ENCODE measurements at regions not wholly inside any gene's neighbourhood (a gene's known extent, or its start where the extent isn't known, plus 50 kb on each side); places are given as distances from the start of the nearest gene placed in this dataset.

DNA sequence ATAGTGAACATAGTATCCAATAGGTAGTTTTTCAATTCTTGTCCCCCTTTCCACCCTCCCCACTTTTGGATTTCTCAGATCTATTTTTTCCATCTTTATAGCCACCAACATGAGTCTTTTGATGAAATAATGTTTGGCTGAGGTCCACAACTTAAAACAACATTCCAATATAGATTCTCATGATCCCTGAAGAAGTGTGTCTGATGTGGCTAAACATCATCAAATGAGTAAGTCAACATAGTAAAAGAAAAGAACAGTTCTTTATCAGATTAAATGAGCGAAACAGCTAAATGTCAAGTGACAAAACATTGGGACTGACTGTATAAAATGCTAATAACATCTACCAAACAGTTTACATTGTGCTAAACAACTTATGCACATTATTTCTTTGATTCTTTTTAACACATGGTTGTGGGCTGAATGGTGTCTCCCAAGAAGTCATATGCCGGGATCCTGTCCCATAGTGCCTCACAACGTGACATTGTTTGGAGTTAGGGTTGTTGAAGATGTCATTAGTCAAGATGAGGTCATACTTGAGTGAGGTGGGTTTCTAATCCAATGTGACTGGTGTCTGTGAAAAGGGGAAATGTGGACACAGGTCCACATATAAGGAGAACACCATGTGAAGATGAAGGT, 453.6 kb downstream of the LTN1 start:
- no peak overlapping the region for H3K4me3 ChIP-seq (ENCODE audit: low read depth, low read length)
- no peak for DNase-seq
- Mint-ChIP-seq H3K36me3 (ENCODE audit: insufficient read depth, unreplicated experiment) (no peaks in the 10 kb centered on the region), H3K27ac (ENCODE audit: unreplicated experiment) (no peak overlapping the region), H3K27me3 (ENCODE audit: insufficient read depth, unreplicated experiment) (no peaks in the 10 kb centered on the region), H3K4me1 (ENCODE audit: low read depth, unreplicated experiment) (peaks cover 10% of the 10 kb centered on the region), H3K9me3 (ENCODE audit: unreplicated experiment) (peaks cover 10% of the 10 kb centered on the region), H3K4me3 (ENCODE audit: unreplicated experiment) (no peak overlapping the region)
- H3K27me3 ChIP-seq (replicated peaks; ENCODE audit: control insufficient read depth, insufficient read depth, low read length) = no peaks in the 10 kb centered on the region
- TF ChIP-seq, protein P1, sequence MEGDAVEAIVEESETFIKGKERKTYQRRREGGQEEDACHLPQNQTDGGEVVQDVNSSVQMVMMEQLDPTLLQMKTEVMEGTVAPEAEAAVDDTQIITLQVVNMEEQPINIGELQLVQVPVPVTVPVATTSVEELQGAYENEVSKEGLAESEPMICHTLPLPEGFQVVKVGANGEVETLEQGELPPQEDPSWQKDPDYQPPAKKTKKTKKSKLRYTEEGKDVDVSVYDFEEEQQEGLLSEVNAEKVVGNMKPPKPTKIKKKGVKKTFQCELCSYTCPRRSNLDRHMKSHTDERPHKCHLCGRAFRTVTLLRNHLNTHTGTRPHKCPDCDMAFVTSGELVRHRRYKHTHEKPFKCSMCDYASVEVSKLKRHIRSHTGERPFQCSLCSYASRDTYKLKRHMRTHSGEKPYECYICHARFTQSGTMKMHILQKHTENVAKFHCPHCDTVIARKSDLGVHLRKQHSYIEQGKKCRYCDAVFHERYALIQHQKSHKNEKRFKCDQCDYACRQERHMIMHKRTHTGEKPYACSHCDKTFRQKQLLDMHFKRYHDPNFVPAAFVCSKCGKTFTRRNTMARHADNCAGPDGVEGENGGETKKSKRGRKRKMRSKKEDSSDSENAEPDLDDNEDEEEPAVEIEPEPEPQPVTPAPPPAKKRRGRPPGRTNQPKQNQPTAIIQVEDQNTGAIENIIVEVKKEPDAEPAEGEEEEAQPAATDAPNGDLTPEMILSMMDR (IDR thresholded peaks at IDR 0.05; ENCODE audit: insufficient read depth in 1 of 2, low read depth in 1 of 2, low read length in 1 of 2, severe bottlenecking in 1 of 2, unreplicated experiment in 1 of 2) = no peak
- no peaks in the 10 kb centered on the region for H3K9me3 ChIP-seq
- H3K36me3 ChIP-seq (ENCODE audit: control insufficient read depth, insufficient read depth, low read length) = no peaks in the 10 kb centered on the region
- no TSS peak for BruUV-seq (replicated peaks)
- ChIA-PET POLR2A (no interaction called here), CTCF (no interaction called here)
- H3K4me1 ChIP-seq = peaks cover 16% of the 10 kb centered on the region
- intact Hi-C loops (cut with micrococcal nuclease; ENCODE audit: unreplicated experiment) = no loop called here

DNA sequence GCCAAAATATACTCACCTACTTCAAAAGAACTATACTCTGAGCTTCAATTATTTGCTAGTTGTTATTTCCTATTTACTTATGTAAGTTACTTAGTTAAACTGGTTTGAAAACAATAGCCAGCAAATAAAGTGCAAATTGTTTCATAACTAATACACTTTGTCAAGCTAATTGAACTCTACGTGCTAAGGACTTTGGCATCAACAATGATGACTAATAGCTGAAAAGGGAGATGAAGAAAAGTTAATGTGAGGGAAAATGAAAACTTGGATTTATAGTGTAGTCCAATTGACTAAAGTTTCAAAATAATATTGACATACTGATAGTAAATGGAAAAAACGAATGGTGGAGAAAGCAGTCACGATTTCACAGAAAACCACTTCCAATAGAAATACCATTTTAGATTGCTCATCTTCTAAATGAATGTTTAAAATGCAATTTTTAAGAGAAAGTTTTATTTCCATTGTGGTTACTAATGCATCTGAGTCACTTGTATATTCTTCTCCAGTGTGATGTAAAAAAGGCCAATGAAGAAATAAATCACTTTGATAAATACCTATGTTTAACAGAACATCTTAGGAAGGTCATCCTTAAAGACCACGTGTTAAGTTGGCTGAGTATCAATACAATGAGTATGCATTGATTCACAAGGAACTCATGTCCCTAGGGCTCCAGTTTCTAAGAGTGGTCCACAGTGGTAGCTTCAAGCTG, 455.2 kb downstream of the LTN1 start:
- Histone ChIP-seq H3K9me3 (no peaks in the 10 kb centered on the region), H3K27me3 (replicated peaks; ENCODE audit: control insufficient read depth, insufficient read depth, low read length) (no peaks in the 10 kb centered on the region), H3K4me1 (peaks cover 16% of the 10 kb centered on the region), H3K36me3 (ENCODE audit: control insufficient read depth, insufficient read depth, low read length) (no peaks in the 10 kb centered on the region), H3K4me3 (ENCODE audit: low read depth, low read length) (no peak overlapping the region)
- DNase-seq = no peak
- Mint-ChIP-seq H3K9me3 (ENCODE audit: unreplicated experiment) (peaks cover 21% of the 10 kb centered on the region), H3K4me3 (ENCODE audit: unreplicated experiment) (no peak overlapping the region), H3K27ac (ENCODE audit: unreplicated experiment) (no peak overlapping the region), H3K27me3 (ENCODE audit: insufficient read depth, unreplicated experiment) (no peaks in the 10 kb centered on the region), H3K4me1 (ENCODE audit: low read depth, unreplicated experiment) (peaks cover 10% of the 10 kb centered on the region), H3K36me3 (ENCODE audit: insufficient read depth, unreplicated experiment) (no peaks in the 10 kb centered on the region)
- no TSS peak for BruUV-seq (replicated peaks)
- POLR2A ChIA-PET = no interaction called here
- intact Hi-C loops (cut with micrococcal nuclease; ENCODE audit: unreplicated experiment) = no loop called here
- CTCF ChIA-PET = interaction anchor here (0.9 kb wide), 1 partner anchor 192 kb away, joined by 3 read pairs; no protein-coding TSS in a partner anchor
- TF ChIP-seq, protein P1 (IDR thresholded peaks at IDR 0.05; ENCODE audit: insufficient read depth in 1 of 2, low read depth in 1 of 2, low read length in 1 of 2, severe bottlenecking in 1 of 2, unreplicated experiment in 1 of 2) = no peak

DNA sequence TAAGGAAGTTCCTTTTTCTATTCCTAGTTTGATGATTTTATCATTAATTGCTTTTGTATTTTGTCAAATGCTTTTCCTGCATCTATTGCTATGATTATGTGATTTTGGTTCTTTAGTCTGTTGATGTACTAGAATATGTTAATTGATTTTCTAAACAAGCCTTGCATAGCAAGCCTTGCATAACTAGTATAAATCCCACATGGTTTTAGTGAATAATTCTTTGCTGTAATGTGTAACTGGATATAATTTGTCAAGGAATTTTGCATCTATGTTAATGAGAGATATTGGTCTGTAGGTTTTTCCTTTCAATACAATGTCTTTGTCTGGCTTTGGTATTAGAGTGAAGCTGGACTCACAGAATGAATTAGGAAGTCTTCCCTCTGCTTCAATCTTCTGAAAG, 460.2 kb downstream of the LTN1 start:
- H3K9me3 Mint-ChIP-seq (ENCODE audit: unreplicated experiment) = peaks cover 34% of the 10 kb centered on the region
- ChIA-PET CTCF (no interaction called here), POLR2A (no interaction called here)
- no peaks in the 10 kb centered on the region for H3K27me3 Mint-ChIP-seq (ENCODE audit: insufficient read depth, unreplicated experiment)
- H3K4me3 ChIP-seq (ENCODE audit: low read depth, low read length) = no peak overlapping the region
- H3K36me3 ChIP-seq (ENCODE audit: control insufficient read depth, insufficient read depth, low read length) = no peaks in the 10 kb centered on the region
- H3K9me3 ChIP-seq = no peaks in the 10 kb centered on the region
- no peaks in the 10 kb centered on the region for H3K27me3 ChIP-seq (replicated peaks; ENCODE audit: control insufficient read depth, insufficient read depth, low read length)
- no peak overlapping the region for H3K27ac Mint-ChIP-seq (ENCODE audit: unreplicated experiment)
- intact Hi-C loops (cut with micrococcal nuclease; ENCODE audit: unreplicated experiment) = no loop called here
- peaks cover 16% of the 10 kb centered on the region for H3K4me1 ChIP-seq
- no TSS peak for BruUV-seq (replicated peaks)
- no peaks in the 10 kb centered on the region for H3K36me3 Mint-ChIP-seq (ENCODE audit: insufficient read depth, unreplicated experiment)
- peaks cover 10% of the 10 kb centered on the region for H3K4me1 Mint-ChIP-seq (ENCODE audit: low read depth, unreplicated experiment)
- no peak overlapping the region for H3K4me3 Mint-ChIP-seq (ENCODE audit: unreplicated experiment)
- TF ChIP-seq, protein P1 (IDR thresholded peaks at IDR 0.05; ENCODE audit: insufficient read depth in 1 of 2, low read depth in 1 of 2, low read length in 1 of 2, severe bottlenecking in 1 of 2, unreplicated experiment in 1 of 2) = no peak
- no peak for DNase-seq

Data from Caco-2 (cell line).